Kidney (tissue), 13 donors: ENCODE measurements at regions not wholly inside any gene's neighbourhood (a gene's known extent, or its start where the extent isn't known, plus 50 kb on each side); places are given as distances from the start of the nearest gene placed in this dataset.

Source experiments
- DNase-seq, 5 donors: peaks; one replicate each; pipeline ENCODE4 v3.0.0-alpha.2; 2013 to 2020
- FAIRE-seq: peaks from 2 replicates; lab custom pipeline; 2012; peaks lifted over from hg19 to GRCh38; lab: Jason Lieb, UNC
- H3K27ac ChIP-seq, 2 donors: one replicate each; pipeline ENCODE4 v1.7.0; 2013; ENCODE audit warnings: low read depth in 2 of 2, low read length in 2 of 2, inconsistent platforms in 1 of 2
- H3K27me3 ChIP-seq: one replicate; pipeline ENCODE4 v1.7.1; 2013; ENCODE audit warnings: low read length, inconsistent platforms; ENCODE audit not compliant: control insufficient read depth, insufficient read depth
- H3K36me3 ChIP-seq, 3 donors: one replicate each; pipeline versions ENCODE4 v1.7.0 to v1.7.1; 2013; ENCODE audit warnings: low read length in 3 of 3, control low read depth in 1 of 3, inconsistent platforms in 1 of 3; ENCODE audit not compliant: insufficient read depth in 3 of 3, control insufficient read depth in 2 of 3
- H3K4me1 ChIP-seq, 3 donors: one replicate each; pipeline versions ENCODE4 v1.7.0 to v1.7.1; 2013; ENCODE audit warnings: low read length in 3 of 3, inconsistent platforms in 1 of 3, low read depth in 1 of 3; ENCODE audit not compliant: control insufficient read depth in 2 of 3, insufficient read depth in 2 of 3
- H3K4me3 ChIP-seq, 3 donors: one replicate each; pipeline versions ENCODE4 v1.7.0 to v1.8.1; 2013; ENCODE audit warnings: low read length in 3 of 3, control low read depth in 1 of 3, inconsistent platforms in 1 of 3
- H3K9ac ChIP-seq, 3 donors: one replicate each; pipeline versions ENCODE4 v1.7.0 to v1.7.1; 2013; ENCODE audit warnings: low read length in 3 of 3, control low read depth in 1 of 3, inconsistent platforms in 1 of 3
- H3K9me3 ChIP-seq, 3 donors: one replicate each; pipeline versions ENCODE4 v1.7.0 to v1.7.1; 2013; ENCODE audit warnings: low read length in 3 of 3, control low read depth in 1 of 3, inconsistent platforms in 1 of 3; ENCODE audit not compliant: control insufficient read depth in 2 of 3, insufficient read depth in 1 of 3
- intact Hi-C: fragments of 100-400 bp; cut with DNase I; formaldehyde crosslinking; loops from one replicate; pipeline ENCODE4 v1.11.1; 2022
- TF ChIP-seq, protein P1 (sequence below): IDR thresholded peaks from 3 replicates; pipeline ENCODE4 v1.5.1; 2012; ENCODE audit warnings: mild to moderate bottlenecking, moderate library complexity, borderline replicate concordance; ENCODE audit not compliant: insufficient read depth; ENCODE audit errors: extremely low read depth
- donor health status: control.
- donor health status: control.
- donor health status: control.
- donor health status: control.
- donor health status: control.
- donor health status: DM: yes; HTN: yes; CAD: no.
- donor health status: Normal renal cell carcinoma (clear cell type).

DNA sequence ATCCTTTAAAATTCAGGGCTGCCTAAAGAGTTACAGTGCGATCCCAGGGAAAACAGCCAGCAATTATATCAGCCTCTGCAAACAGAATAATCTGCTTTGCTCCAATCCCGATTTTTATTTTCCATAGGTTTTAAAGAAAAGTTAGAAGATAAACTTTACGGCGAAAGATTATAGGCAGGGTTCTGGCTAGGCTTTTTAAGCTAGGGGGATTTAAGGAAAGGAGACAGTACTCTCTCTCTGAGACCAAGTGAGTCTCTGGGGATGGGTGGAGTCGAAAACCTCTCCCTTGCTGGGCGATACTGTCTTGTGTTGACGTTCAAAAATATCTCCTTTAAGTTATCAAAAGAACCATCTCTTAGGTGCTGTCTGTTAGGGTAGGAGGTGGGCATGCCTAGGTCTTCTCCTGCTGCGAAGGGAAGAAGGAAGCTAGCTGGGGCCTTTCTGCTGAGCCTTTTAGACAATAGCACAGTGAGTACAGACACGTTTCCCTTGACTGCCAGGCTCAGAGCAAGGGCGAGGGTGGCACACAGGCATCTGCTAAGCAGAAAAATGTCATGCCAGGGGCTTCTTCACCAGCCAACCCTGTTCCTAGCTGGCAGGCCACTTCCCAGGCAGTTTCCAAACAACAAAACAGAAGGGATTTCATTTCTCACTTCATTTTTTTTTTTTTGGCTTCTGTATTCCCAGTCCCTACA is 167.9 kb upstream of the MAF start:
- Histone ChIP-seq H3K9me3 (no peaks in the 10 kb centered on the region), H3K36me3 (no peaks in the 10 kb centered on the region), H3K4me1 (peaks cover 3 to 42% (median 19%) of the 10 kb centered on the region in 3 donors), H3K4me3 (peak overlapping the region in 2 of 3 donors; percentile 12 to 54), H3K27ac (peak overlapping the region; percentile 74 to 88), H3K9ac (peak overlapping the region in 1 of 3 donors; percentile 59), H3K27me3 (no peaks in the 10 kb centered on the region)
- TF ChIP-seq, protein P1, sequence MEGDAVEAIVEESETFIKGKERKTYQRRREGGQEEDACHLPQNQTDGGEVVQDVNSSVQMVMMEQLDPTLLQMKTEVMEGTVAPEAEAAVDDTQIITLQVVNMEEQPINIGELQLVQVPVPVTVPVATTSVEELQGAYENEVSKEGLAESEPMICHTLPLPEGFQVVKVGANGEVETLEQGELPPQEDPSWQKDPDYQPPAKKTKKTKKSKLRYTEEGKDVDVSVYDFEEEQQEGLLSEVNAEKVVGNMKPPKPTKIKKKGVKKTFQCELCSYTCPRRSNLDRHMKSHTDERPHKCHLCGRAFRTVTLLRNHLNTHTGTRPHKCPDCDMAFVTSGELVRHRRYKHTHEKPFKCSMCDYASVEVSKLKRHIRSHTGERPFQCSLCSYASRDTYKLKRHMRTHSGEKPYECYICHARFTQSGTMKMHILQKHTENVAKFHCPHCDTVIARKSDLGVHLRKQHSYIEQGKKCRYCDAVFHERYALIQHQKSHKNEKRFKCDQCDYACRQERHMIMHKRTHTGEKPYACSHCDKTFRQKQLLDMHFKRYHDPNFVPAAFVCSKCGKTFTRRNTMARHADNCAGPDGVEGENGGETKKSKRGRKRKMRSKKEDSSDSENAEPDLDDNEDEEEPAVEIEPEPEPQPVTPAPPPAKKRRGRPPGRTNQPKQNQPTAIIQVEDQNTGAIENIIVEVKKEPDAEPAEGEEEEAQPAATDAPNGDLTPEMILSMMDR, result no peak
- intact Hi-C loops, result no loop called here
- FAIRE-seq (no peak), DNase-seq (no peak)

DNA sequence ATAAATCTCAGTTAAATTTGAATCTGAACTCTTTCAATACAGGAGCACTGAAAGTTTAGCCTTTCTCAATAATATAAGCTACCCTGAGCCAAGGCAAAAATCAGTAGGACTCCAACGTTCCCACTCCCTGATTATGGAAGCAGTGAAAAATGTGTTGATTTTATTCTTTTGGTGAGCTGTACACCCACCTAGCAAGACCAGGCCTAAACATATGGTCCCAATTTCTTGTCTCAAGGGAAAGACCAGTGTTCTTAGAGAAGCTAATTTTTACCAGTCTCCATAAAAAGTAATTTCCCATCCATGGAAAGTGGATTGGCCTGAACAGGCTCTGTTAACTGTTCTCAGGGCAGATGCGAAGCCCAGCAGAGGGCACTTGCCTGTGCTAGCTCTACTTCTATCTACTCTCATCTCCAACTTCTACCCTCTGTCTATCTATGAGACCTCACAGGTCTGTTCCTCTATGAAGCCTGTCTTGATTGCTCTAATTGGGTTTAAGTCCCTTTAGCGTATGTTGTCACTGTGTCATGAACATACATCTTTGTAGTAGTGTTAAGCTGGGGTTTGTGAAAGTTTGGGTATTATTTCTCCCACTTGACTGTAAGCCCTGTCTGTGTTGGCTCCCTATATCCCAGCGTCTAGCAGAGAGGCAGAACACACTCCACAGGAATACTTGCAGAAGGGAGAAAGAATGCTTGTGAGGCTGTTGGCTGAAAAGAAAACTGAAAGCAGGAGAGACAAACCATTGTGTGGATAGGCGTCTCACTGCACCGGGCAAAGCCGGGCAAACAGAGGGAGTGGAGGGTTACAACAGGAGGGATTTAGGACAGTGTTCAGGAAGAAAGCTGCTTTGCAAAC is 167.1 kb upstream of the MAF start:
- H3K27ac ChIP-seq, result peak overlapping the region; percentile 74 to 88
- DNase-seq, result peak in 1 of 5 donors; percentile 61
- peaks cover 3 to 42% (median 19%) of the 10 kb centered on the region in 3 donors for H3K4me1 ChIP-seq
- TF ChIP-seq, protein P1, result peak; percentile 30
- FAIRE-seq, result no peak
- no peaks in the 10 kb centered on the region for H3K9me3 ChIP-seq
- H3K9ac ChIP-seq, result peak overlapping the region in 1 of 3 donors; percentile 59
- intact Hi-C loops, result no loop called here
- H3K36me3 ChIP-seq, result no peaks in the 10 kb centered on the region
- H3K4me3 ChIP-seq, result peak overlapping the region in 2 of 3 donors; percentile 12 to 54
- H3K27me3 ChIP-seq, result no peaks in the 10 kb centered on the region

DNA sequence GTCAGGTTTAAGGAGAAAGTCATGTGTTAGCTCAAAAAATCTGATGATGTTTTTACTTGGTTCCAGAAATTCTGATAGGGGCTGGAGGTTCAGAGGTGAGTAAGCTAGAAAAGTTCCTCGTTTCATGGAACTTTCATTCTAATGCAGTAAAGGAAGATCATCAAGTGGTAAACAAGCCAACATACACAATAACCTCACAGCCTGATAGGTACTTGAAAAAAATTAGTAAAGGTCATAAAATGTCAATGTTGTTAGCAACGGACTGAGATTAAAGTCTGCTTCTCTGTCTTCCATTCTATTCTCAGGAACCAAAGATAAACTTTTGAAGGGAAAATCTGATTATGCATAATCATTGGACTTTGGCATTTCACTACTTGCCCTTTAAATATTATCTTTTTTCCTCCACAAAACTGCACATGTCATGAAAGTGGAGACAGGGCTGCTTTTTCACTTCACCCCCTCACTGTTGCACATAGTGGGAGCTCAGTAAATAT is 165.4 kb upstream of the MAF start:
- Histone ChIP-seq H3K4me3 (no peak overlapping the region), H3K36me3 (no peaks in the 10 kb centered on the region), H3K4me1 (peaks cover 3 to 42% (median 19%) of the 10 kb centered on the region in 3 donors), H3K27ac (peak overlapping the region; percentile 48 to 50), H3K27me3 (no peaks in the 10 kb centered on the region), H3K9me3 (no peaks in the 10 kb centered on the region), H3K9ac (no peak overlapping the region)
- TF ChIP-seq, protein P1, result no peak
- intact Hi-C loops, result no loop called here
- DNase-seq (no peak), FAIRE-seq (no peak)
